Uterus (tissue), 2 donors: ENCODE measurements at regions not wholly inside any gene's neighbourhood (a gene's known extent, or its start where the extent isn't known, plus 50 kb on each side); places are given as distances from the start of the nearest gene placed in this dataset.

Experiments used
- POLR2A ChIP-seq, 2 donors: fragments of 450-650 bp; IDR thresholded peaks; one replicate each; pipeline ENCODE4 v1.6.1; 2016; ENCODE audit warnings: antibody characterized with exemption in 2 of 2, mild to moderate bottlenecking in 1 of 2, moderate library complexity in 1 of 2
- TF ChIP-seq, protein P1 (sequence below), 4 experiments: fragments of 200-600 bp in 2 of 4; fragments of 450-650 bp in 2 of 4; sonication (generic) in 2 of 4; IDR thresholded peaks; one replicate each; pipeline ENCODE4 v1.5.1; 2016 to 2019; ENCODE audit warnings: antibody characterized with exemption in 4 of 4, mild to moderate bottlenecking in 2 of 4, moderate library complexity in 1 of 4

- TF ChIP-seq, protein P1, sequence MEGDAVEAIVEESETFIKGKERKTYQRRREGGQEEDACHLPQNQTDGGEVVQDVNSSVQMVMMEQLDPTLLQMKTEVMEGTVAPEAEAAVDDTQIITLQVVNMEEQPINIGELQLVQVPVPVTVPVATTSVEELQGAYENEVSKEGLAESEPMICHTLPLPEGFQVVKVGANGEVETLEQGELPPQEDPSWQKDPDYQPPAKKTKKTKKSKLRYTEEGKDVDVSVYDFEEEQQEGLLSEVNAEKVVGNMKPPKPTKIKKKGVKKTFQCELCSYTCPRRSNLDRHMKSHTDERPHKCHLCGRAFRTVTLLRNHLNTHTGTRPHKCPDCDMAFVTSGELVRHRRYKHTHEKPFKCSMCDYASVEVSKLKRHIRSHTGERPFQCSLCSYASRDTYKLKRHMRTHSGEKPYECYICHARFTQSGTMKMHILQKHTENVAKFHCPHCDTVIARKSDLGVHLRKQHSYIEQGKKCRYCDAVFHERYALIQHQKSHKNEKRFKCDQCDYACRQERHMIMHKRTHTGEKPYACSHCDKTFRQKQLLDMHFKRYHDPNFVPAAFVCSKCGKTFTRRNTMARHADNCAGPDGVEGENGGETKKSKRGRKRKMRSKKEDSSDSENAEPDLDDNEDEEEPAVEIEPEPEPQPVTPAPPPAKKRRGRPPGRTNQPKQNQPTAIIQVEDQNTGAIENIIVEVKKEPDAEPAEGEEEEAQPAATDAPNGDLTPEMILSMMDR (IDR thresholded peaks at IDR 0.05): no peak
- no peak for TF ChIP-seq POLR2A (IDR thresholded peaks at IDR 0.05)
Observed at GRCh38 chr2:13106302-13106701, 389.6 kb downstream of the TRIB2 start.
